OCI-M2 (cell line): ENCODE measurements at regions not wholly inside any gene's neighbourhood (a gene's known extent, or its start where the extent isn't known, plus 50 kb on each side); places are given as distances from the start of the nearest gene placed in this dataset.

Experiments
- DNase-seq: peaks from one replicate; lab custom pipeline; 2025; ENCODE audit not compliant: unreplicated experiment; lab: John Stamatoyannopoulos, UW

DNA sequence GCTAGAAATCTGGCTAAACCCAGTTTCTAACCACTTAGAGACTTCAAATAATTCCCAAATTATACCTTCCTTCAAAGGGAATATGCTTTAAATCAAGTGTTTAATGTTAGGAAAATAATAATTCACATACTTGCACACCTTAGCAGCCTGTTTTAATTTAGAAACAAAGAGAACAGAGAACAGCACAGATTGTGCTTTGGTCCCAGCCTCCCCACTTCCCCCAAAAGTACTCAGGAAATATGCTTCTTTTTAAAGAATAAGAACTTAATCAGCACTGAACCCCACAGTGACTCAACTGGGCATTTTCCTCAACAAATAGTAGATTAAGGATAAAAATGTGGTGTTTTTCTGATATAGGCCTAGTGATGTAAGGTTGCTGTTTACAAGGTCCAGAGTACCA, 295.8 kb downstream of the GBA3 start:
- no peak for DNase-seq

DNA sequence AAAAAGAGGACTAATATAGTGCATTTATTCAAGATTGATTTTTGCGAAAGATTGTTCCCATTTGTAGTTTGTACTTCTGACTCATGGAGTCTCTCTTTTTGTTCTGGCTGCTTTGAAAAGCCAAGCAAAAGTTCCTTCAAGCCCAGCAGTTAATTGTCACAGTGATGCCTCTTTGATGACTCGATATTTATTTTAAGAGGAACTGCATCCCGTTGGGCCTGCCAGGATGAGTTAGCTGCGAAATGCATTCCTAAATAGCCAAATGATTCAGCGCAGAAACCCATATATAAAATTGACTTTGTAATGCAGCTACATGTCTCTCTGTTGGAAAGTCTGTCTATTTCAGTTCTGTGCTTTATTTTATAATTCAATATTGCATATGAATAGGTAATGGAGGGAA, 295.1 kb downstream of the GBA3 start:
- no peak for DNase-seq

DNA sequence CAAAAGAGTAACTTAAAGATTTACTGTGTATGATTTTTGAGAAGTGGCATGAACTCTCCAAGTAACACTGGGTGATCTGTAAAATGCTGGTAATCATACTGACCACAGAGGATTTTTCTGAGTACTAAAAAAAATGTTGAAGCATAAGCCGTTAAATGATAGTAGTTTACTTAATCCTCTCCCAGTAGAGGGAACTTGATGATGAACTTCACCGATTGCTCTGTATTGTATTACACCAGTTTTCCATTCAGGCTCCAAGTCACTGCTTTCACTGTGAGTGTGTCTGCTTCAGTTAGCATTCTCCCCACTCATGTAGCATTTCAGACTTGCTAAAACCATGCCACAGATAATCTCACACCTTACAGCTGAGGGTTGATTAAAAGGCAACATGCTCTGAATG, 294.1 kb downstream of the GBA3 start:
- no peak for DNase-seq

DNA sequence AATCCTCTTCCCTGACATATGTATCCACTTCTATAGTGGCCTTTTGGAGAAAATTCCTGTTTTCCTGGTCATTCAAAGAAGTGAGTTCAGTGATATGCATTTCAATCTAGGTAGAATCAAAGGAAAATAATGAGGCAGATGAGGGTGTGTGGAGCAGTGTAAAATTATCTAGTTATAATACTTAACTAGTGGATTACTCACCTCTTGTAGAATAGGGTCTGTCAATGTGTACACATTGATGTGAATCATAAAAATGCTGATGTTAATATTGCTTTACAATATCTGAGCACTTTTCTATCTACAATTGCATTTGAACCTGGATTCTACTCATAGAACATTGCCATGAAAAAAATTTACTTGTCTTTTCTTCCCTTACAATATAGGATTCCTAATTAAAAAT, 293.5 kb downstream of the GBA3 start:
- DNase-seq = no peak

DNA sequence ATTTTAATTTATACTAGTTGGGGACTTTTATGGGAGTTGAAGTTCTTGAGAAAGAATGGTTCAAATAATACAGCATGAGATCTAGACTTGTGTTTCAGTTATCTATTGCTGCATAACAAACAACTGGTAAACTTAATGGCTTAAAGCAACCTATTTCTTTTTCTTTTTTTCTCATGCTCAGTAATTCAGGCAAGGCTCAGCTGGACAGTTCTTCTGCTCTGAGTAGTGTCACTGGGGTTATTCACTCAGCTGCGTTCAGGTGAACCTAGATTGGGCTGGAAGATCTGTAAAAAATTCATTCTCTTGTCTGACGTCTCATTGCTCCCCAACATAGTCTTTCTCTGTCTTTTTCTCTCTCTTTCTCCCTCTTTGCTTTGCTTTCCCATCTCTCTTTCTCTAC, 291.7 kb downstream of the GBA3 start:
- no peak for DNase-seq

DNA sequence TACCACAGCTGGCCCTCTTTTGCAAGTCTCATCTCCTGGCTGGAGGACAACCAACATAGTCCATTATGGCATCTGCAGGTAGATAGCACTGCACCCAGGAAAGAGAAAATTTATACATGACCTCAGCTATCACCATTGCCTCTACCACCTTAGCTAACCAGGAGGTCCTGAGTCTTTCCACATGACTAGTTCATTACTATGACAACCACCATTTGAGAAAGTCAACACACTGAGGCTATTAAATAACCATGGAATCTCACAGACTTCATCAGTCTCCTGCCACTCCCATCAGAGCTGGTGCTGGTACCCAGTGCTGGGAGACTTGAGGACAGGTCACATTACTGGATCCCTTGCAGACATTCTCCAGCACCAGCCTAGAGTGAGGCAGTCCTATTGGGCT, 285.9 kb downstream of the GBA3 start:
- DNase-seq = no peak

DNA sequence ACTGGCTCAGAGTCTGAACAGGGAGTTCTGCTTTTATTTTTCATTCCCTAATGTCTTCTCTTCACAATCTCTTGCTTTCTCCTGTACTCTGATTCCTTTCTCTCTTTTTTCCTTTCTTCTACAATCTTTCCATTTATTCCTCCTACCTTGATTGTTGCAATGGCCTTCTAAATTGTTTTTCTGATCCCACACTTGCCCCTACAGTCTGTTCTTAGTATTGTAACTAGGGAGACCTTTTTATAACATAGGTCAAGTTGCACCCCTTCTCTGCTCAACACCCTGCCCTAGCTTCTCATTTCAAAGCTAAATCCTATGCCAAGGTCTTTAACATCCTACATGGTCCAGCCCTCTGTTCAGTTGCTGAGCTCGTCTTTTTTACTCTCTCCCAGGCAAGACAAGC, 277.9 kb downstream of the GBA3 start:
- no peak for DNase-seq

DNA sequence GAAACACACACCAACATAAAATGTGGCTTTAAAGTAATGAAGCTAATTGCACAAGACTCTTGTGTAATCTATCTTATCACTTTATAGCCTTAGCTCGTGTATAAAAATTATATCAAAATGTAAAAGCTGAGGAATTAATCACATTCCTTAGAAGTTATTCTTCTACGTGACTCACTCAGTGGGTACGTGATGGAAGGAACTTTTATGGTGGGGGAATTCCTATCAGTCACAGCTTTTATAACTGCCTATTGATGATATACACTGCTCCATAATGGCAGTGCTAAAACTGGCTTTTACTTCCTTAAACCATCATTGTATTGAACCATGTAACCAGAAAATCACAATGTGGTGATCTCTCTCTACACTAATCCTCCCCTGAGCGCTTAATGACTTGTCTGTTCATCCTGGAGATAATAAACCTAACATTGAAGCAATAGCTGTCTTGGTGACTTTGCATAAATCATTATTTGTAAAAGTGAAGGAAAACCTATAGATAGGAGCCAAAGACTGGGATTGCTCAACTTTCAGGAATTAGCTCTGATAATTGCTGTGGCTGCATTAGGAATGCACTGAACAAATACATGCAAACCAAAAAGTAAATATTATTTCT, 276.7 kb downstream of the GBA3 start:
- DNase-seq = no peak

DNA sequence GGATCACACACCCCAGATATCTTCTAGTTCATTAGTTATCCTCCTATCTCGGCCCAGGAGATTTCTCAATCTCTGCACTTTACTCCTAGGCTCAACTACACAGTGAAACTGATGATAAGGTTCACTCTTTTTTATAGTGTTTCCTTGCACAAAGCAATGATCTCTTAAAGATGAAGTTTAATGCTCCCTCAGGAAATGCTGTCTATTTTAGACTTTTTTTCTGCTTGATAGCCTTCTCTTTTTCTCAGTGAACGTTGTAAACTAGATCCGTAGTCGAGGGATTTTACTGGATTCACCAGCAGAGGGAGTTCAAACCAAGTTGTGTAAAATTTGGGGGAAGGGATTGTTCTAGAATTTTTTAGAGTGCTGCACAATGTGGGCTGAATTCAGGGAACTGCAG, 269.6 kb downstream of the GBA3 start:
- no peak for DNase-seq

DNA sequence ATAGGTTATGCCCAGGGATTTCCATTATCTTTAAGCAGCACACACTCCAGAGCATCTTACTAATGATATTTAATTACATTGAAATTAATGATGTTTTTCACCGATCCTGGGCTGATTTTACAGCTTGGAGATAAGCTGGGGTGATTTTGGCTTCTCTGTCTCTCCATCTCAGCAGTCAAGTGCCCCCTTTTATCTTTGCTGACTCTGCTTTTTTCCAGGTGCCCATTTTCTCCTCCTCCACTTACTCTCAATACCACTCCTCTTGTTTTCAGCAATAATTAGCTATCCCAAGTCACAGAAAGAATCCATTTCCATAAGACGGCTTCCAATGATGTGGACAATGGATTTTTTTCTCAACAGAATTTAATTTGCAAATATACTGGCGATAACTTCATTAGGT, 266.7 kb downstream of the GBA3 start:
- no peak for DNase-seq

DNA sequence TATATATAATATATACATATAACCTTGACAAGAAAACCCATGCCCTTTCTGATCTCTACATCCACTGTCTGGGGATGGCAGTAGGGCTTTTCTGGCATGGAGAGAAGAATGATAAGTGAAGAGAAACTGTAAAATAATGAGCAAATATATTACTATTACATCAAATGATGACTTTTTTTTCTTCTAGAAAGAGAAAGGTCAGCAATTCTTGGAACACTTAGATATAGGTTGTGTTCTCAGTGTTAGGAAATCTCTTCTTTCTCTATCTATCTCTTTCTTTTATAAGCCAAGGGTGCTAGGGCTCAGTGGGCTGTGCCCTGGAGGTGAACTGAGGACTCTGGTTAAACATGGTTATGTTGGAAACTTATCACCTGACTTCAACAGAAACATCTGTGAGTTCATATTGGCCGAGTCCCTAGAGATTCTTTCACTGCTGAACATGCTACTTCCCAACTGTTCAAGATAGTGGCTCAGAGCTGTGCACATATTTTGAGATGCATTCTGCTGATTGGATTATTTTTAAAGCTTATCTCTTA, 265.1 kb downstream of the GBA3 start:
- DNase-seq = no peak

DNA sequence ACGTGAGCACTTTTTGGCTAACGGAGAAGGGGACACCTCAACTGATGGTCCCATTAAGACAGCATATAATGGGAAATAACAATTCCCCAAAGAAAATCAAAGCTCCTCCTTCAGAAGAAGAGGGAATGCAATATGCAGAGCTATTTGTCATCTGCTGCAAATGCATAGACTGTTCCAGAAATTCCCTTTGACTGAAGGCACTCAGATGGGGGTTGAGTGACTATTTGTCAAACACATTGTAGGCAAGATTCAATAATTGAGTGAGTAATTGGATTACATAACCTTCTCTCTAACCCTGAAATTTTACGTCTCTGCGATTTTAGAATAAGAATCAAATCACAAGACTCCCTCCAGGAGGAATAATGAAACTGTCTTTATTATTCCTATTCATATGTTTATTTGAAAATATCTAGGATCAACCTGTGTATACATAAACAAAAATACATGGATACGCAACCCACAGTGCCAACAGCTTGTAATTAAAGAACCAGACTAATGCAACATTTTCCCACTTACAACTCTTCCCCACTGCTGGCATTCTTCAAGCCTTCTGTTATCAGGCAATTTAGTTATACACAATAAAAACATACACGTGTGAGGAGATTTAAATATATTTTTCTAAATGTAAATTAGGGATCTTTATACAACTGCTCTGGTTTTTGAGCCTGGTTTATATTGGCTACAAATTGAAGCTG, 256.6 kb downstream of the GBA3 start:
- no peak for DNase-seq

DNA sequence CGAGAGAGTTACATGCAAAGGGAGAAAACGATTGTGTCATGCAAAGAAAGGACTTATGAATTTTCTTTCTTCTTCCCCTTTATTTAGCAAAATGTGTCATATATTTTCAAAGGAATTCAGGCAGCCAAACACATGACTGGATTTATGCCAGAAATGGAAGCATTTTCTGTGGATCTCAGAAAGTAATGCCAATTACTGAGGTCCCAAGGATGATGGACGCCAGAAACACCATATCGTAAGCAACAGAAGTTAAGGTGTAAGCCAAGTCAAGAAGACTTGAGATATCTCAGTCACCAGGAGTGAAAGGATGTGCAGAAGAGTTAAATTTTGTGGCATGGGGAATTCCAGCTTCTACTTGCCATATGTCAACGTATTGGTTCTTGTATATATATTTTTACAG, 255.1 kb downstream of the GBA3 start:
- DNase-seq = no peak

DNA sequence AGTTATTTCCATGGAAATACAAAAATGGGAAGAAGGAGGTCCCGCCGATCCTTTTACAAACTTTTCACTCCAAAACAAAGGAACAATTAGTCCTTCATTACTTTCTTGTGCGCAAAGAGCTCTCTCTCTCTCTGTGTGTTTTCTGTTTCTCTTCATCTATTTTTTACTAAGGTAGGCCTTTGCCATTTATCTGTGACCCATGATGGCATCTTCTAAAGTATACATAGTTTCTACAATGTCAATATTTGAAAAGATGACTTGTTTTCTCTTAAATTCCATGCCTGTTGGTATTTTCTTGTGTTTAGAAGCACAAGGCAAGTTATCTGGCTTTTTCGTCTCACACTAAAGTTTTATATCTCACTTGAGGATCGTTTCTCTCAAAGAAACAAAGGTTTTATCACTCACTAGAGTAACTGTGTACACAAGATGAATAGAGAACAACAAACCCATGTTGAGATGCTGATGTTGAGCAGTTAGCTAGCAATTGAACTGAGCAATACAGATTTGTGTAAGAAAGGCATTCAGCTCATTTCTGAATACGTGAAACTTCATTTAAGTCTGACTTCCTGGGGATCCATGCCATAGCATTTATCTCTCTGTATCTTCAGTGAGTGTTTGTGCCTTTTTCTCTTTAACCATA, 250.3 kb downstream of the GBA3 start:
- DNase-seq = no peak

DNA sequence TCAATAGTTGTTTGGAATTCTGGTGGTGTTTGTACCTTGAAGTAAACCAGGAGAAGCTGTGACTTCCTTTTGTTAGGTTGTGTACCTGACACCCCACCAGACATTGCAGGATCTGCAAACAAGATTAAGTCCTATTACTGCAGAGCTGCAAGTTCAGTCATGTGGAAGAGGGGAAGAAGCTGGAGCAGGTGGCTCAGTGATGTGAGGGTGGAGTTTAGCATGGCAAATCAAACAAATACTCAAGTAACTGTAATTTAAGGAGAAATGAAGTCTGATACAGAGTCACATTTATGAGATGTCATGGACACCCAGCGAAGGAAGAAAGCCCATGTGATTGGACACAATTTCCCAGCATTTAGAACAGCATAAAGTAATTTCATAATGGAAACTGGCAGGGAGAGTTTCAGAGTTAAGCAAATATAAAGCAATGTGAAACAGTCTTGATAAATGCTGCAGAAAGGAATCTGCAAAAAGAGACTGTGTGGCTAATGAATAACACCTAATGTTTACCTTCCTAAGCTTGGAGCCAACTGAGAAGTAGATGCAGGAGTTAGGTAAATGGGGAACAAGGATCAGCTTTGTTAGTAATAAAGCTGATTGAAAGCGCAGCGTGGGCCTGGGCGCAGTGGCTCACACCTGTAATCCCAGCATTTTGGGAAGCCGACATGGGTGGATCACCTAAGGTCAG, 249.1 kb downstream of the GBA3 start:
- DNase-seq = no peak

DNA sequence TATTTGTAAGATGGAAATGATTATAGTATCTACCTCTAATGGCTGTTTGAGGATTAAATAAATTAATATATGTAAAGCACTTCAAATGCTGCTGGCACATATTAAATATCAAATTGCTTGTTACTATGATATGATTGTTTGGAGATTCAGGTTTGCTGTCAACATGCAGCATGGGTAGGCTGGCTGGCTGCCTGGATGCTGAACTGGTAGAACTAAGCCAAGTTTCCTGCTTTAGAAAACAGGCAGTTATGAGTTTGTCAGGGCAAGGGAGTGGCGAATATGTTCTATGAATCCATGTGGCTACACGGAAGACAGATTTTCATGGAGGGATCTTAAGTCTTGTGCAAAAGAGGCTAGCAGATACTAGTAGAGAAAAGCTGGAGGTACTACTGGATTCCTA, 239.6 kb downstream of the GBA3 start:
- DNase-seq = no peak

DNA sequence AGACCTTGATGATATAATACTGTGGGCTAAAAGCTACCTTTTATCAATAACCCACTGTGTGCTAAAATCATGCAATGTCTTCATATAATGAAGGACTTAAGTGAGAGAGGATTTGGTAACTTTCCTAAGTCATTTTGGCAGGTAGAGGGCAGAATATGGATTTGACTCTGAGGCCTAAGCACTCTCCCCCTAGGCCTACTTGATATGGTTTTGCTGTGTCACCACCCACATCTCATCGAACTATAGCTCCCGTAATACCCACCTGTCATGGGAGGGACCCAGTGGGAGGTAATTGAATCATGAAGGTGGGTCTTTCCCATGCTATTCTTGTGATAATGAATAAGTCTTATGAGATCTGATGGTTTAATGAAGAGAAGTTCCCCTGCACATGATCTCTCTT, 229.7 kb downstream of the GBA3 start:
- no peak for DNase-seq

DNA sequence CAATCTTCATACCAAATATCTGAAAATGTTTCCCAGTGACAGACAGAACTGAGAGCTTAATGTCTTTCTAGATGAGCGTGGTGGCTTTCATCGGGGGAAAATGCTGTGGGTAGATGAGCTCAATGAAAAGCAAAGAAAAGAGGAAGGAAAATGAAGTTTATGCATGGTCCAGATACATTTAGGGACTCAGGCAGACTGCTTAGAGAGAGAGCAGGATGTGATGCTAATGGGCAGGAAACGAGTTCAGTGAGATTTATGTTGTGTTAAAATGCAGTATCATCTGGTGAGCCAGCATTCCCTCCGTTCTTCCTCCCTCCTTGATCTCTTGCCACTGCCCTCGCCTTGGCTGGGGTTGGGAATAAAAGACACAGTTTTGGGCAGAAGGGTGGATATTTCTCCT, 229.2 kb downstream of the GBA3 start:
- no peak for DNase-seq

DNA sequence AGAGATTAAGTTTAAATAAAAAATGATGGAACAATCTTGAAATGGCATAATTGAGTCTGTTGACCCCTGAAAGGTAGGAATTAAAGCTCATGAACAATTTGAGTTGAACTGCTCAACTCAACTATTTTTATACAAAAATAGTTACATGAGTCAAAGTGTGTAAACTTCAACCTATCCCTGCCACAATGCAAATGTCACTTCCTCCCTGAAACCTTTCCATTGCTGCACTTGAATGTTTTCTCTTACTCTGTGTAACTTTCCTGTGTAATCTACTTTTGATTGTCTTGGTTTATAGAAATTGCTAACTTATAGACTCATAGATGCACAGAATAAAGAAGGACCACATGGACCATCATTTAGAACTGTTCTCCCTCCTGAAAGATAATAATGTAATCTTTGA, 218.5 kb downstream of the GBA3 start:
- DNase-seq = no peak

DNA sequence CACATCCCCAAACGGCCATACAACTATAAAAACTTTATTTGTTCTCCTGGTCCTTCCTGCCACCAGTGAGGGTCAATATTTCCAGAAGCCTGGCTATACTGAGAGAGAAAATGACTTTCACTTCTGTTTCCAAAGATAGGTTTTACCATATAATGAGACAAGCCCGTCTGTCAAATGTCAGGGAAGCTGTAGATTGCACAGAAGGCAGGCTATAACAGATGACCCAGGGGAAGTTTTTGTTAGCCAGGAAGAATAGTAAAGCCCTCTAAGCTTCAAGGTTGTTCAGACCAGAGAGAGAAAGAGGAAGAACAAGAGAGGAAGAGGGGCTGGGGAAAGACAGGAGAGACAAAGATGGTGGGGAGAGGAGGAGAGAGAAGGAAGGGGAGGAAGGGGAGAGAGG, 217.5 kb downstream of the GBA3 start:
- no peak for DNase-seq

DNA sequence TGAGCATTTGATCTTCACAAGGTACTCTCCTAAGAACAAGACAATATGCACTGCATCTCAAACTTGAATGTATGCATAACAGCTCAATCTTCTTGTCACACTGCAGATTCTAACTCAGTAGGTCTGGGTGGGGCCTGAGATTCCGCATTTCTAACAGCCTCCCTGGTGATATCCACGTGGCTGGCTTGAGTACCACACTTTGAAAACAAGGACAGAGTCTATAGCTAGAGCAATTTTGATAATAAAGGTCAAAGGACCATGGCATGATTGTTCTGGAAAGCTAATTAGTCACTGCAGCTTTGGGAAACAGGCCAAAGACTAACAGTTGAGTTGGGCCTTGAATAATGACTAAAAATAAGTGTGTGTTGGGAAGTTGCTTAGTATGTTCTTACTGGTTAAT, 213.3 kb downstream of the GBA3 start:
- DNase-seq = no peak

DNA sequence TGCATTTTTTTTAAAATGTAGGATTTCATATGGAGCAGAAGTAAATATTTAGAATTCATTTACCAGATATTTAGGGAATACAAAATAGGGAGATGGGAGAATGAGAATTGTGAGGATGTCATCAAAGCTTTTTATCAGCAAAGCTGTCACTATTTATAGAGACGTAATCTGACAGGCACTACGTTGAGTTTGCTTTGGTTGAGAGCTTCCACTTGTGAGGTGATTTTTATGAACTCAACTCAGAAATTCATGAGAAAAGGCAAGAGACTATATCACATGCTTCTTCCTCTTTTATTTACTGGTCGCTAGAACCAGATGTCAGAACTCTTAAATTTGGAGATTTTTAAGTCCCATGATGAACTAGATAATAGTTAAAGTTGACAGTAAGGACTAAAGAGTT, 211.2 kb downstream of the GBA3 start:
- DNase-seq = no peak
